Immature natural killer cell (primary cell): ENCODE measurements at regions not wholly inside any gene's neighbourhood (a gene's known extent, or its start where the extent isn't known, plus 50 kb on each side); places are given as distances from the start of the nearest gene placed in this dataset.

Experiments used
- DNase-seq, 3 donors: peaks; one replicate each; pipeline ENCODE4 v3.0.0; 2022; ENCODE audit warnings: mixed read lengths in 1 of 3
- H3K27ac Mint-ChIP-seq, 6 donors: one replicate each; pipeline ENCODE4 v1.8.0; 2020; ENCODE audit warnings: mixed read lengths in 6 of 6, mild to moderate bottlenecking in 5 of 6, inconsistent platforms in 4 of 6, moderate library complexity in 3 of 6
- H3K27me3 Mint-ChIP-seq, 3 donors: one replicate each; pipeline ENCODE4 v1.8.0; 2020 to 2021; ENCODE audit warnings: low read depth in 3 of 3, mild to moderate bottlenecking in 3 of 3, mixed read lengths in 3 of 3, moderate library complexity in 3 of 3, inconsistent platforms in 1 of 3
- H3K36me3 Mint-ChIP-seq, 3 donors: one replicate each; pipeline ENCODE4 v1.8.0; 2020; ENCODE audit warnings: mixed read lengths in 3 of 3, inconsistent platforms in 2 of 3, mild to moderate bottlenecking in 2 of 3
- H3K4me1 Mint-ChIP-seq, 2 donors: one replicate each; pipeline ENCODE4 v1.8.0; 2020; ENCODE audit warnings: inconsistent platforms in 2 of 2, mild to moderate bottlenecking in 2 of 2, mixed read lengths in 2 of 2, moderate library complexity in 1 of 2
- H3K4me3 Mint-ChIP-seq, 5 donors: one replicate each; pipeline ENCODE4 v1.8.0; 2020; ENCODE audit warnings: mild to moderate bottlenecking in 5 of 5, mixed read lengths in 5 of 5, inconsistent platforms in 3 of 5, moderate library complexity in 3 of 5
- H3K9me3 Mint-ChIP-seq, 6 donors: one replicate each; pipeline ENCODE4 v1.8.0; 2020; ENCODE audit warnings: mild to moderate bottlenecking in 6 of 6, mixed read lengths in 6 of 6, inconsistent platforms in 4 of 6, moderate library complexity in 3 of 6

- Mint-ChIP-seq H3K4me1 (no peaks in the 10 kb centered on the region), H3K9me3 (peaks cover 13 to 58% (median 29%) of the 10 kb centered on the region in 6 donors), H3K27me3 (peaks cover 0 to 2% (median 0%) of the 10 kb centered on the region in 3 donors), H3K4me3 (no peak overlapping the region), H3K36me3 (no peaks in the 10 kb centered on the region), H3K27ac (no peak overlapping the region)
- DNase-seq: no peak
Observed at GRCh38 chr16:64225036-64225435, 896.8 kb downstream of the CDH11 start.

GRCh38 chr16:64217789-64218535, 903.9 kb downstream of the CDH11 start:
- no peak overlapping the region for H3K27ac Mint-ChIP-seq
- H3K4me3 Mint-ChIP-seq: no peak overlapping the region
- no peaks in the 10 kb centered on the region for H3K27me3 Mint-ChIP-seq
- H3K4me1 Mint-ChIP-seq: no peaks in the 10 kb centered on the region
- H3K9me3 Mint-ChIP-seq: peaks cover 12 to 50% (median 15%) of the 10 kb centered on the region in 6 donors
- H3K36me3 Mint-ChIP-seq: no peaks in the 10 kb centered on the region
- DNase-seq: no peak

- no peaks in the 10 kb centered on the region for H3K36me3 Mint-ChIP-seq
- no peaks in the 10 kb centered on the region for H3K4me1 Mint-ChIP-seq
- H3K9me3 Mint-ChIP-seq: peaks cover 5 to 48% (median 11%) of the 10 kb centered on the region in 6 donors
- no peak overlapping the region for H3K27ac Mint-ChIP-seq
- peaks cover 0 to 1% (median 0%) of the 10 kb centered on the region in 3 donors for H3K27me3 Mint-ChIP-seq
- no peak for DNase-seq
- H3K4me3 Mint-ChIP-seq: no peak overlapping the region
Observed at GRCh38 chr16:64215730-64216129, 906.1 kb downstream of the CDH11 start.

- Mint-ChIP-seq H3K27ac (no peak overlapping the region), H3K4me3 (no peak overlapping the region), H3K4me1 (no peaks in the 10 kb centered on the region), H3K9me3 (peaks cover 0 to 49% (median 14%) of the 10 kb centered on the region in 6 donors), H3K36me3 (no peaks in the 10 kb centered on the region), H3K27me3 (peaks cover 0 to 1% (median 0%) of the 10 kb centered on the region in 3 donors)
- DNase-seq: no peak
Observed at GRCh38 chr16:64211331-64211730, 910.5 kb downstream of the CDH11 start.

- H3K27me3 Mint-ChIP-seq: peaks cover 0 to 1% (median 0%) of the 10 kb centered on the region in 3 donors
- H3K9me3 Mint-ChIP-seq: peaks cover 9 to 36% (median 18%) of the 10 kb centered on the region in 6 donors
- no peak overlapping the region for H3K4me3 Mint-ChIP-seq
- no peaks in the 10 kb centered on the region for H3K36me3 Mint-ChIP-seq
- H3K27ac Mint-ChIP-seq: no peak overlapping the region
- no peaks in the 10 kb centered on the region for H3K4me1 Mint-ChIP-seq
- DNase-seq: no peak
Observed at GRCh38 chr16:64206862-64207261, 915.0 kb downstream of the CDH11 start.

GRCh38 chr16:64203126-64203525, 918.7 kb downstream of the CDH11 start:
- H3K27ac Mint-ChIP-seq: no peak overlapping the region

GRCh38 chr16:64202571-64202970, 919.3 kb downstream of the CDH11 start:
- no peaks in the 10 kb centered on the region for H3K27me3 Mint-ChIP-seq
- no peaks in the 10 kb centered on the region for H3K4me1 Mint-ChIP-seq
- no peak overlapping the region for H3K4me3 Mint-ChIP-seq
- no peak for DNase-seq
- peaks cover 8 to 21% (median 12%) of the 10 kb centered on the region in 6 donors for H3K9me3 Mint-ChIP-seq
- H3K36me3 Mint-ChIP-seq: no peaks in the 10 kb centered on the region
- H3K27ac Mint-ChIP-seq: no peak overlapping the region

More at GRCh38 chr16:64203126-64203525, 918.7 kb downstream of the CDH11 start:
- H3K9me3 Mint-ChIP-seq: peaks cover 6 to 21% (median 12%) of the 10 kb centered on the region in 6 donors
- H3K36me3 Mint-ChIP-seq: no peaks in the 10 kb centered on the region
- no peak overlapping the region for H3K4me3 Mint-ChIP-seq
- DNase-seq: no peak
- H3K27me3 Mint-ChIP-seq: no peaks in the 10 kb centered on the region
- no peaks in the 10 kb centered on the region for H3K4me1 Mint-ChIP-seq

- no peaks in the 10 kb centered on the region for H3K27me3 Mint-ChIP-seq
- H3K36me3 Mint-ChIP-seq: no peaks in the 10 kb centered on the region
- DNase-seq: no peak
- peaks cover 0 to 27% (median 6%) of the 10 kb centered on the region in 6 donors for H3K9me3 Mint-ChIP-seq
- no peaks in the 10 kb centered on the region for H3K4me1 Mint-ChIP-seq
- no peak overlapping the region for H3K27ac Mint-ChIP-seq
- no peak overlapping the region for H3K4me3 Mint-ChIP-seq
Observed at GRCh38 chr16:64196444-64196843, 925.4 kb downstream of the CDH11 start.

- no peak overlapping the region for H3K4me3 Mint-ChIP-seq
Observed at GRCh38 chr16:64185954-64186353, 935.9 kb downstream of the CDH11 start.

GRCh38 chr16:64184156-64184555, 937.7 kb downstream of the CDH11 start:
- peaks cover 0 to 2% (median 1%) of the 10 kb centered on the region in 3 donors for H3K27me3 Mint-ChIP-seq
- no peaks in the 10 kb centered on the region for H3K4me1 Mint-ChIP-seq
- H3K4me3 Mint-ChIP-seq: no peak overlapping the region
- no peak for DNase-seq
- H3K27ac Mint-ChIP-seq: no peak overlapping the region
- peaks cover 11 to 45% (median 15%) of the 10 kb centered on the region in 6 donors for H3K9me3 Mint-ChIP-seq
- H3K36me3 Mint-ChIP-seq: no peaks in the 10 kb centered on the region

More at GRCh38 chr16:64185954-64186353, 935.9 kb downstream of the CDH11 start:
- Mint-ChIP-seq H3K9me3 (peaks cover 6 to 39% (median 12%) of the 10 kb centered on the region in 6 donors), H3K36me3 (no peaks in the 10 kb centered on the region), H3K27me3 (peaks cover 0 to 1% (median 0%) of the 10 kb centered on the region in 3 donors), H3K27ac (no peak overlapping the region), H3K4me1 (no peaks in the 10 kb centered on the region)
- DNase-seq: no peak

GRCh38 chr16:64182985-64183384, 938.9 kb downstream of the CDH11 start:
- DNase-seq: no peak
- Mint-ChIP-seq H3K9me3 (peaks cover 13 to 48% (median 22%) of the 10 kb centered on the region in 6 donors), H3K36me3 (no peaks in the 10 kb centered on the region), H3K4me1 (no peaks in the 10 kb centered on the region), H3K27me3 (peaks cover 0 to 2% (median 1%) of the 10 kb centered on the region in 3 donors), H3K4me3 (no peak overlapping the region), H3K27ac (no peak overlapping the region)

- Mint-ChIP-seq H3K4me1 (no peaks in the 10 kb centered on the region), H3K27ac (no peak overlapping the region), H3K27me3 (peaks cover 0 to 3% (median 2%) of the 10 kb centered on the region in 3 donors), H3K9me3 (peaks cover 15 to 58% (median 31%) of the 10 kb centered on the region in 6 donors), H3K4me3 (no peak overlapping the region), H3K36me3 (peaks cover 0 to 3% (median 0%) of the 10 kb centered on the region in 3 donors)
- no peak for DNase-seq
Observed at GRCh38 chr16:64181271-64181925, 940.5 kb downstream of the CDH11 start.

- Mint-ChIP-seq H3K9me3 (peaks cover 15 to 62% (median 31%) of the 10 kb centered on the region in 6 donors), H3K4me1 (no peaks in the 10 kb centered on the region), H3K27ac (no peak overlapping the region), H3K36me3 (peaks cover 0 to 3% (median 0%) of the 10 kb centered on the region in 3 donors), H3K4me3 (no peak overlapping the region), H3K27me3 (peaks cover 0 to 4% (median 3%) of the 10 kb centered on the region in 3 donors)
- no peak for DNase-seq
Observed at GRCh38 chr16:64180136-64180900, 941.5 kb downstream of the CDH11 start.
